Osteocyte (in vitro differentiated cells): ENCODE measurements at regions not wholly inside any gene's neighbourhood (a gene's known extent, or its start where the extent isn't known, plus 50 kb on each side); places are given as distances from the start of the nearest gene placed in this dataset.

ENCODE experiments used
- DNase-seq: peaks from one replicate; pipeline ENCODE4 v3.0.0; 2021; ENCODE audit warnings: mixed read lengths; ENCODE audit not compliant: unreplicated experiment; ENCODE audit errors: extremely low spot score
- H3K27ac Mint-ChIP-seq: one replicate; pipeline ENCODE4 v1.8.0; 2021; ENCODE audit warnings: mild to moderate bottlenecking, mixed read lengths; ENCODE audit not compliant: unreplicated experiment
- H3K27me3 Mint-ChIP-seq: one replicate; pipeline ENCODE4 v1.8.0; 2021; ENCODE audit warnings: mixed read lengths; ENCODE audit not compliant: unreplicated experiment
- H3K36me3 Mint-ChIP-seq: one replicate; pipeline ENCODE4 v1.8.0; 2021; ENCODE audit warnings: mixed read lengths; ENCODE audit not compliant: unreplicated experiment
- H3K4me1 Mint-ChIP-seq: one replicate; pipeline ENCODE4 v1.8.0; 2021; ENCODE audit warnings: mixed read lengths; ENCODE audit not compliant: unreplicated experiment
- H3K4me3 Mint-ChIP-seq: one replicate; pipeline ENCODE4 v1.8.0; 2021; ENCODE audit warnings: mild to moderate bottlenecking, moderate library complexity, mixed read lengths; ENCODE audit not compliant: unreplicated experiment
- H3K9me3 Mint-ChIP-seq: one replicate; pipeline ENCODE4 v1.8.0; 2021; ENCODE audit warnings: mixed read lengths; ENCODE audit not compliant: unreplicated experiment
- CTCF ChIP-seq: fragments of 200-600 bp; sonication (generic); IDR thresholded peaks from 2 replicates; pipeline ENCODE4 v1.5.0; 2021; ENCODE audit warnings: antibody characterized with exemption, mild to moderate bottlenecking, moderate library complexity

GRCh38 chr6:105988321-105988720 lies 97.8 kb upstream of the PRDM1 start:
- Mint-ChIP-seq H3K9me3 (no peaks in the 10 kb centered on the region), H3K27me3 (peaks cover 78% of the 10 kb centered on the region), H3K4me1 (peaks cover 18% of the 10 kb centered on the region), H3K4me3 (no peak overlapping the region), H3K36me3 (no peaks in the 10 kb centered on the region), H3K27ac (no peak overlapping the region)
- no peak for DNase-seq
- no peak for TF ChIP-seq CTCF

GRCh38 chr6:105987516-105987915 lies 98.6 kb upstream of the PRDM1 start:
- no peak overlapping the region for H3K4me3 Mint-ChIP-seq
- H3K27ac Mint-ChIP-seq: no peak overlapping the region
- peaks cover 13% of the 10 kb centered on the region for H3K4me1 Mint-ChIP-seq
- no peaks in the 10 kb centered on the region for H3K9me3 Mint-ChIP-seq
- no peak for DNase-seq
- no peaks in the 10 kb centered on the region for H3K36me3 Mint-ChIP-seq
- TF ChIP-seq CTCF: no peak
- peaks cover 75% of the 10 kb centered on the region for H3K27me3 Mint-ChIP-seq

GRCh38 chr6:105986998-105987397 lies 99.1 kb upstream of the PRDM1 start:
- Mint-ChIP-seq H3K27me3 (peaks cover 80% of the 10 kb centered on the region), H3K27ac (no peak overlapping the region), H3K36me3 (no peaks in the 10 kb centered on the region), H3K4me3 (no peak overlapping the region), H3K4me1 (peaks cover 13% of the 10 kb centered on the region), H3K9me3 (no peaks in the 10 kb centered on the region)
- TF ChIP-seq CTCF: no peak
- DNase-seq: no peak

GRCh38 chr6:105985816-105986632 lies 100.1 kb upstream of the PRDM1 start:
- DNase-seq: no peak
- no peaks in the 10 kb centered on the region for H3K36me3 Mint-ChIP-seq
- TF ChIP-seq CTCF: no peak
- H3K4me3 Mint-ChIP-seq: peak overlapping the region; percentile 57
- H3K4me1 Mint-ChIP-seq: peaks cover 11% of the 10 kb centered on the region
- no peaks in the 10 kb centered on the region for H3K9me3 Mint-ChIP-seq
- no peak overlapping the region for H3K27ac Mint-ChIP-seq
- peaks cover 73% of the 10 kb centered on the region for H3K27me3 Mint-ChIP-seq

- no peaks in the 10 kb centered on the region for H3K36me3 Mint-ChIP-seq
- no peak for TF ChIP-seq CTCF
- no peak overlapping the region for H3K27ac Mint-ChIP-seq
- DNase-seq: no peak
- H3K27me3 Mint-ChIP-seq: peaks cover 71% of the 10 kb centered on the region
- peaks cover 14% of the 10 kb centered on the region for H3K4me1 Mint-ChIP-seq
- H3K4me3 Mint-ChIP-seq: no peak overlapping the region
- H3K9me3 Mint-ChIP-seq: no peaks in the 10 kb centered on the region
Measured at GRCh38 chr6:105985098-105985815, 100.9 kb upstream of the PRDM1 start.
